Activated CD8-positive, alpha-beta memory T cell treated with anti-CD3 and anti-CD28 coated beads for 48 hours (primary cell): ENCODE measurements at regions not wholly inside any gene's neighbourhood (a gene's known extent, or its start where the extent isn't known, plus 50 kb on each side); places are given as distances from the start of the nearest gene placed in this dataset.

ENCODE experiments used
- DNase-seq, 3 experiments: peaks; one replicate each; pipeline ENCODE4 v3.0.0-alpha.2; 2020; ENCODE audit warnings: low read depth in 2 of 3, low spot score in 2 of 3

DNA sequence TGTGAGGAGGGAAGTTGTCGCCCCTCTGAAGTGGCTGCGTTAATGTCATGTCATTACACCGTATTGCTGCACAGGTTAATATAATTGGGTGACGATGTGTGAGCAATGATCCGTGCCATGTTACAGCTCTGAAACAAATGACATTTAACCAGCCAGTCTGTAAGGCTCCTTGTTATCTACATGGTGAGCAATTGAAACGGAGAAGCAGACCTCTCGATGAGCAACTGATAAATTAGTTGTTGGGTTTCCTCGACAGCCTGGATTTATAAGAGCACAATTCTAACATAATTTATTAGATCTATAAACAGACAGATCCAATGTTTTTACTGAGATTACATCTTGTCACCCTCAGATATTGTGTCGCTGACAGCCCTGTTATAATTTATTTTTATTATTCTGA lies 49.9 kb upstream of the MAFB start:
- DNase-seq: no peak

DNA sequence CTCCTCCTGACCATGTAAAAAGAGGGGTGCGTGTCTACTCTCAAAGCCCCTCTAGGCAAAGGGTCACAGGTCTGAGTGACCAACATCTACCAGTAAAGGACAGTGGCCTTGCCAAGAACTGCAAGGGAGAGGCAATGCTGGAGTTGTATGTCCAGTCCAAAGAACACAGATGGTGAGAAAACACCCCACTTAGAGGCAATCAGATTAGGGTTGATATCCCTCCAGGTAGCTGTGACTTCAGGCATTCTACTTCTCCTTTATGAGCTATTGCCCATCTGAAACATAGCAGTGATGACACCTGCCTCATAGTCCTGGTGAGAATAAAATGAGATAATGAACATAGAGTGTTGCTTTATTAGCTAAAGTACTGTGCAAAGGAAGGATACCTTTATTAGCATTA lies 50.8 kb upstream of the MAFB start:
- DNase-seq: no peak

DNA sequence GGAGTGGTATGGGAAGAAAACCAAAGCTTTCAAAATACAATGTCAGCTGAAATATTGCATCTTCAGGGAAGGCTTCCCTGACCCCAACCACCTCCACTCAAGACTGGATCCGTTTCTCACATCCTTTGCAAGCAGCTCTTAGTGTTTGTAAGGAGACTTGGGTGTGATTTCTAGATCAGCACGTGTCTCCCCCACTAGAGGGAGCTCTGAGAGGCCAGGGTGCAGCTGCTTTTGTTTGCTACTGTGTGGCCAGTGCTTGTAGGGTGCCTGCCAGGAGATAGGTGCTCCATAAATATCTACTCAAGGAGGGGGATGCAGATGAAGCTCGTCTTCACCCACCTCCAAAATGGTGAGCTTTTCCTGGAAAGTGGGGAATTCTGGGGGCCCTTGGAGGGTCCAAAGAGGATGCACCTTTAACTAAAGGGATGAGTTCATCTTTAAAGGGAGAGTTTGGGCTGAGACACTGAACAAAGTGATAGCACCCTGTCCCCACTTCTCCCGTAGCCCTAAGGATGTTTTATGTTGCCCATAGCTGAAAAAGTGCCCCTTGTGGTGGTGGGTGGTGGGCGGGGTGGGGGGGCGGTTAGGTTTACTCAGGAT lies 52.6 kb upstream of the MAFB start:
- DNase-seq: peak in 1 of 3 experiments; percentile 4

DNA sequence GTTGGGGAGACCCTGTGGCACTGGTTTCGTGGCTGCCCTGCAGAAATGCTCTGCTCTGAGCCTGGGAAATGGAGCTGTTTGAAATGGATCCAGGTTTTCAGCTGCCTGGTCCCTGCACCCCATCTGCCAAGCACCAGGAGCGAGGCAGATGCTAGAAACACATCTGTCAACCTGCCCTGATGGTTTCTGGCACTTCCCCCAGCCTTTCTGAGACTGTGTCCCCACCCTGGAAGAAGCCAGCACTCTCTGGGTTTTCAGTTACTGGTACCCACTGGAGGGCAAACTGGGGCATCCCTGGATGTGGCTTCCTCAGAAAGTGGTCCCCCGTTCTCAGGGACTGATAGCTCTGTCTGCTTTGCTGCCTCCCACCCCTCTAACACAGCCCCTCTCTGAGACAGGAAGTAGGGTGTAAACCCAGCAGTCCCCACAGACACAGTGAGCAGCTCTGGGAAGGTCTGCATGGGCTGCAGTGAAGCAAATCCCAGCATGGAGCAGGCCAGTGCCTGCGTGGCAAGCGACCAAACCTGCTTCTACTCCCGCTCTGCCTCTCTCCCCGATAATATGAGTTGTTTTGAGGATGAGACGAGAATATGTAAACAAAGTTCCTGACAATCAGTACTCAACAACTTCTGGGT lies 54.2 kb upstream of the MAFB start:
- DNase-seq: no peak

DNA sequence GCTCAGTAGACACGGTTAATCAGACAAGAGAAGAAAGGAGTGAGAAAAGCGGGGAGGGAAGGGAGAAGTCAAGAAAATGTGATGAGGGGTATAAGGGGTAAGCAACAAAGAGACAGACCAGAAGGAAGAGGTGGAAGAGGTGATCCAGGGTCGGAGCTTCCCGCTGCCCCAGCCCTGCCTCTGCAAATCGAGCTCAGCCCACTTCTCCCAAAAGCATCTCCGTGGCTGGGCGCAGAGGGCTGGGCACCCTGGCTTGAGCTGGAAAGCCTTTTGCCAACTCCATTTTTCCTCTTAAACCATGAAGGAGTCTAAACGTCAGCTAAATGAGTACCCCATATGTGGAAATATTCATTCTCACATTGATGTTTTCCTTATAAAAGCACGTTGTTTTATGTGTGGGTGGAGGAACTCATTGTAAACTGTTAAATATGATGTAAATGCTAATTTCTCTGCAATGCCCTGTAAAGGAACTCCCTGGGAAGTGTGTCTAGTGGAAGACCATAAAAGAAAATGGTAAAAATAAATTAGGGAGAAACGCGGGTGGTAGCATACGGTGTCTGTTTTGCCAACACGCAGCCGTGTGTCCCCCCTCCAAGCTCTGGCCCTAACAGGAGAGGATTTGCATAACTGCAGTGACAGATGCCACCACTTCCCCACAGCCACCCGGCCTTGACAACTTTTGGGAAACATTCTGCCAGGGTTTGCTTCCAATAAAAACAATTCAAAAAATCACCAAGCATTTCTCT lies 55.2 kb upstream of the MAFB start:
- no peak for DNase-seq

DNA sequence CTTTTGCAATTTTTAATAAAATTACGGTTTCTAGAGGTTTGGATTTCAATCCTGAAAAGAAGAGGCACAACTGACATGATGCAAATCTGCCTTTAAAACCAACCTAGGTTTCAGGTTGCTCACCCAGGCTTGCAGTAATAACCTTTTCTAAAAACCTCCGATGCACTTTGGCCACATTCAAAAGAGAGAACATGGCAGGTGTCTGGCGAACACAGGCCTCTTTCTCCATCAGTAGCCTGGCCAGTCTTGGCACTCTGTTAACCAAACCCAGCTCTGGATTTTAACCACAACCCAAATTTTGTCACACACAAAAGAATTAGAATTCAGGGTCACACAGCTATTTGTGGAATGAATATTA lies 55.8 kb upstream of the MAFB start:
- no peak for DNase-seq

DNA sequence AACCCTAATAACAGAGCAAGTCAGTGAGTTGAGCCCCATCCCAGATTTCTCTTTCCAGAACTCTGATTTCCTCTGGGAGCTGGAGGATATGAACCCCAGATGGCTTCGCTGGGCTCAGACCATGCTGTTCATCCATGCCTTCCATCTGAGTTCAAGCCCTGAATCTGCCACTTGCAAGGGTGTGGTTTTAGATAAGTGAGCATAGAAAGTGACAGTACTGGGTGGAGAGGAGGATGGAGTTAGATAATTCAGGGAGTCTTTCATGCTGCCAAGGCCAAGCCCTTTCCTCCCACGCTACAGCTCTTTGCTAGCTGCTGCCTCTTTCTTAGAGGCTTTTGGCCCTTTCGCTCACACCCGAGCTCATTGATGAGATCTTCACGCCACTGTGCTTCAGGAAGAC lies 57.2 kb upstream of the MAFB start:
- no peak for DNase-seq

DNA sequence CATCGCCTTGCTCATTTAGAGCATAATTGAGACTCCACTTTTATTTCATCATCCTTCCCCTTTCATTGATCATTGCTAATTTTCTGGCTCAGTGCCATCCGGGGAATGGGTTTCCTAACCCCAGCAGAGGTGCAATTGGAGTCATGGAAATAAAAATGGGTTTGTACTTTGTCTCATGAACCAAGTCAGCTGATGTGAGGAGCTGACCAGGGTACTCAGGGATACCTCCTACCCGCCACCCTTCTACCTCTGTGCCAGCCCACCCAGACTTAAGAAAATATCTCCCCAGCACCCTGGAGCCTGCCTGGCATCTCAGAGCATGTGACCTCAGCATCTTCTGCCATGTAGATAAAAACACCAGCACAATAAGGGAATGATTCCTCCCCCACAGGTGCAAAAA lies 59.1 kb upstream of the MAFB start:
- no peak for DNase-seq

DNA sequence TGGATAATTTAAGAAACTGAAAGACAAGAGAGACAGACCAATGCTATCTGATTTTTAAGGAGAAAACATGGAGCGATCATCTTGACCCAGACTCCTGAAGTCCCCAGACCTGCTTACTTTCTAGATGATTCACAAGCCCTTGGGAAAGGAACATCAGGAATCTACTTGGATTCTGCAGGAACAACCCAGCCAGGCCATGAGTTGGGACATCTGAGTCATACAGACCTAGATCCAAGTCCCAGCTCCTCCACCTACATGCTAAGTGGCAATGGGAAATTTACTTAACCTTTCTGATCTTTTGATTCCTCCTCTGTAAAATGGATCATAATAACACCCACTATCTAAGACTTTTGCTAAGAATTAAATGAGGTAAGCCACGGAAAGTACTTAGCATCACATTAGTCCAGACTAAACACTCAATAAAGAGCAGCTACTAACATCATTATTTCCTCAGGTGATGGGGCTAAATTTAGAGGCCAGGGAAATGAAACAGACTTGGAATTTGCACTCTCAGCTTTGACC lies 61.0 kb upstream of the MAFB start:
- no peak for DNase-seq

DNA sequence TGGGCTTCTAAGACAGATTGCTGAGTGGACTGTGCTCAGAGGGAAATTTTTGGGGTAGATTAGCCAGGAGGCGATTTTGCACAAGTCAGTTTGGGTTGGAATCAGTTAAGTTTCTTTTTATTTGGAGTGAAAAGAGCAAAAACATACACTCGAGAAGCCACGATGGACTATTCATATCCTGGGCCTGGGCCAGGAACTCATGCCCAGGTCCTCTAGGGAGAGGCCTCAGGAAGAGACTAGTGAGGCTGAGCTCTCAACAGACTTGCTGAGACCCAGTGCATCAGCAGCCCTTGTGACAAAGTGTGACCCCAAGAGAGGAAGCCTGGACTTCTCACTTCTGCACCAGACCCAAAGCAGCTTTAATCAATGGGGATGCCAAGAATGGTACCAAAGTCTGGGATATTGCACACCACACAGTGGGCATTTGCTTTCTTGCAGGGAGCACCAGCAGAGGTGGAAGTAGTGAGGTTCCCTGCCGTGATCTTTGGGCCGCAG lies 61.6 kb upstream of the MAFB start:
- no peak for DNase-seq

DNA sequence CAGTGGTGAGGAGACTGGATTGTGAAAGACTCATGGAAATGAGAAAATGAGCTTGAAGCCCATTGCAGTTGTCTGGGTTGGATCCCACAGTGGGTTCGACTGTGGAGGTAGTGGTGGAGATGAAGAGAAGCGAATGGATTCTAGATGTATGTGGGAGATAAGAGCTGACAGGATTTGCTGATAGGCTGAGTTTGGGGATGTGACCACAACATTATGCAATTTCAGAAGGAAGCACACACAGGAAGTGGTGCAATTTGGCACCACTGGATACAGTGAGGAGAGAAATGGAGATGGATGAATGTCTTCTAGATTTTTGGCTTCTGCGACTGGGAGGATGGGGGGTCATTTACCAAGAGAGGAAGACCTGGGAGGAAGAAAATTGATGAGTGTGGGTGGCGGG lies 64.4 kb upstream of the MAFB start:
- no peak for DNase-seq

DNA sequence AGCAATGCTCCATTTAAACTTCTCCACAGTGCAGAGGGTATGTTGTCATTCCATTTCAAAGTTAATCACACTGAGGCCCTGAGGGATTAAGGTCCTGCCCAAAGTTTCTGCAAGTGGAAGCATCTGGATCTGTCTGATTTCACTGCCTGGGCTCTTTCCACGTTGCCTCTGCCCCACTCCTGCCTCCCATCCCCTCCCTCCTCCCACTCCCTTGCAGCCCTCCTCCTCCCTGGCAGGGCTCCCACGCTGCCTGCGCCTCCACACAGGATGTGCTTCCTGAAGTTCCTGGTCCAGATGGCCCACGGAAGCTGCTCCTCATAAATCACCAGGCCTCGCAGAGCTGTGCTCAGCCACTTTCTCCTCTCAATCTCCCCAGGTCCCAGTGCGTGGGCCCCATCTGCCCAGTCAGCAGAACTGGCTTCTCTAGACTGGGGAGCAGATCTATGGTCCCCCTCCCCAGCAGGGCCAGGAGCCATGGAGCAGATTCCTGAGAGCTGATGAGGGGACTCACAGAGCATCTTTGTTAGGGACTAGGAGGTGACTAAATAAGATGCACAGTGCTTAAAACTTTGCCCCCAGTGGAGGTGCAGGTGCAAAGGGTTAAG lies 65.4 kb upstream of the MAFB start:
- DNase-seq: no peak

DNA sequence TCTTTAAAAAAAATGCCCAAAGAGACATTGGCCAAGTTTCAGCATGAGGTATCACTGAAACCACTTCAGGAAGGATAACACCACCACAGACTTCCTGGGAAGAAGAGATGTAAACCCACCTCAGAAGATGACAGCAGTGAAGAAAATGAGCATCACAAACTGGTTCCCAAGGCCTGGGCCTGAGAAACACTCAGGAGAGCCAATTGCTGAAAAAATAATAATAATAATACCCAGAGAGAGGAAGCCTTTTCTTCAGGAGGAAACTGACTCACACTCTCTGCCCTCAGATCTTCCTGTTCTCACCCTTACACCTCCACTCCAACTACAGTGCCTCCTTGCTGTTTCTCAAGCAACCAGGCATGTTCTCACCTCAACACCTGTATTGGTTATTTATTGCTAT lies 68.1 kb upstream of the MAFB start:
- DNase-seq: no peak

DNA sequence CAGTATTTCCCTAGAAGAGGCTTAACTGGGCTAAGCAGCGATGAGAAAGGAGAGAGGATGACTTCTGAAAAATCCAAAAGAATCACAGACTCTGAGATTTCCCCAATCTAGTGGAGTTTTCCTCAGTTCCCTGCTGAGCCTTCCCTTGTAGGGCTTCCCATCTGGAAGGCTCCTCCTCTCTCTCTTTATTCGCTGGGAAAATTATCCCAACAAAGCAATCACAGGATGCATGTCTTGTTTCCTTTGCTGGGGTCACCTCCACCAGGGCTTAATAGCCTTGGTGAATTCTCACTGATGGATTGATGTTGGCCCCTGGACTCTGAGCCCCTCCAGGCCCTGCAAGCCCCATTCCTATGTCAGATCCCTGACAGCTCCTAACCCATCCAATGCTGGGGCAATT lies 69.8 kb upstream of the MAFB start:
- DNase-seq: no peak

DNA sequence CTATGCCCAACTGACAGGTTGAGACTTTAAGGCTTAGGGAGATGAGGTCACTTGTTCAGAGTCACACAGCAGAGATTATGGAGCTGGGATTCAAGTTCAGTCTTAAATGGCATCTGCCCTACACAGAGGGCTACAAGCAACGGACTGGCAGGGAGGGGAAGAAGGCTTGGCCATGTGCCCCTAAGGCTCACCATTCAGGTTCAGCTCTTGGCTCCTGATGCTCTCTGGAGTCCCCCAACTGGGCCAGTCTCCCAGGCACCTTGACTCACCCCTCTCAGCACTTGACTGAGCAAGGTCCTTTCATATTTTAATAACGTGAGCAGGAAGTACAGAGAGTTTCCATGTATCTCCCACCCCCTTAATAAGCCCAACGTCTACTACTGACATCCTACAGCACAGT lies 71.4 kb upstream of the MAFB start:
- DNase-seq: no peak

DNA sequence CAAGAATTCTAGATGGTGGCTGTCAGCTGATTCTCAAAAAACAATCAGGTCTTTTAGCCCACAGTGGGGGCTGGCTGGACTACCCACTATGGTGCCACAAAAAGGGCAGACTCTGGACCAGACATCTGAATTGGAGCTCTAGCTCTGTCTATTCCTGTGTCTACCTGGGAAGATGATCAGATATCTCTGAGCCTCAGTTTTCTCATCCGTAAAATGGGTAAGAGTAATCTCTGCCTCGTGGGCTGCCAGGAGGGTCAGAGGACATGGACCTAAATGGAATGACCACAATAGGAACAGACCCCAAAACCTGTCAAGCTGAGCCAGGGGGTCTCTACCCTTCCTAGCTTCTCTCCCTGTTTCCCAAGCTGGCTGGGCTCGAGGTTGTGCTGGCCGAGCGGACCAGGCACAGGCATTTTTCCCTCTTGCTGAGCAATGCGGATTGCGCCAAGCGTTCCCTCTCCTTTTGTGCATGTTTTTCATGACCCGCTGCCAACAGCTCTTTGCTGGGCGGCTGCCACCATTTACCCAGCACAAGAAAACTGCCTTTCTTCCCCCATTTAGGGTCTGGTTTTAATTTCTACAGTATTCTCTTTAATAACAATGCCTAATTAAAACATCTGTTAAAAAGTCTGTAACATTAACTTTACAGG lies 74.7 kb upstream of the MAFB start:
- DNase-seq: no peak

DNA sequence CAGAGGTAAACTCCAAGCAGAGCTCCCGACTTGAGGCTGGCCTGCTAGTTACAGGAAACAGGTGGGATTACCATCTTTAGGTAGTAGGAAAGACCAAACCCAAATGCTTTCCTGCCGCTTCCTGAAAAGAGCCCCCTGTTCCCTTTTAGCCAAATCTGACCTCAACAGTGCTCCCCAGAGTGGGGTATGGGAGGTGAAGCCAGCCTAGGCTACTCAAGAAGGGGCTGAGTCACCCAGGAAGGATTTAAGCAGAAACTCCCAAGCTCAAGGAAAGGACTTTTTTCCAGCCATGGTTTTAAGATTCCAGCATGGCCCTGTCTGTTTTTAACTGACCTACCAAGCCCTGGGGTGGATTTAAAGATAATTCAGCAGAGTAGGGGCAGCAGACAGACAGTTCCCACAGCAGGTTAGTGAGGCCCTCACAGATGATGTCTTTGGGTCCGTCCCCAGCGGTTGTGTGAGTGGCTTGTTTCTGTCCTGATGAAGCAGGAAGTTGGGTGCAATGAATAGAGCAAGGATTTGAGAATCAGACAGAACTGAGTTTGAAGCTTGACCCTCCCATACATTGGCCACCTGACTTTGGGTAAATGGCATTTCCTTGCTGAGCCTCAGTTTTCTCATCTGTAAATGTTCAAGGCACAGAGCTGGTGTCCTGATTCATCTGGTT lies 76.9 kb upstream of the MAFB start:
- no peak for DNase-seq

DNA sequence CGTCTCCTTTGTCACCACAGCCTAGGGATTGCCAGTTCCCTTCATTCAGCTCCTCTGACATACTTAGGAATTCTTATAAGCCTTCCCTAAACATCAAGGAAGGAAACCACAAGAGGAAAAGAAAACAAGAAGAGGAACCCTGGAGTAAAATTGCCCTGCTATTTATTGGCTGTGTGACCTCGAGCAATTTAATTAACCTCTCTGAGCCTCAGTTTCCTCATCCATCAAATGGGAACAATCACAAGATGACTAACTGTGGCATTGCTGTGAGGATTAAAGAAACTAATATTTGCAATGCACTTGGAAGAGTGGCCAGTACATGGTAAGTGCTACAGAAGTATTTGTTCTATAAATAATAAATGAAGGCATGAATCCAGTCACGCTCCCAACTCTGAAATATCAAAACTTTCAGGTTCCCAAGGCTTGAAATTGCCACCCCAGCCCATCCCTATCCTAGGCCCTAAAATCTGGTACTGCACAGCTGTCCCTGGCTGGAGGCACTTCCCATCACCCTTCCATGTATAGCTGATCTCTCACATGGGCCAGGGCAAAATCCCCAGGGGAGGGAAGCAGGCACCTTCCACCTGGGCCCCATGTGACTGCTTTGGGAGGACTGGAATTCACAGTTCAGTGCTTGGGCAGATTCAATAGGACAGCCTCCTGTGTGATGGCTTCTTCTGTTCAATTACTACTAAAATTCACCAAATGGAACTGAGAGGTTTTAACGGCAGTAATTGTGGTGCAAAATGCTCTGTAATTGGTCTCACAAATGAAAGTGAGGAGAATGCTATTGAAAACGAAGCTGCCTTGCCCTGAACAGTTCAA lies 78.0 kb upstream of the MAFB start:
- DNase-seq: no peak

DNA sequence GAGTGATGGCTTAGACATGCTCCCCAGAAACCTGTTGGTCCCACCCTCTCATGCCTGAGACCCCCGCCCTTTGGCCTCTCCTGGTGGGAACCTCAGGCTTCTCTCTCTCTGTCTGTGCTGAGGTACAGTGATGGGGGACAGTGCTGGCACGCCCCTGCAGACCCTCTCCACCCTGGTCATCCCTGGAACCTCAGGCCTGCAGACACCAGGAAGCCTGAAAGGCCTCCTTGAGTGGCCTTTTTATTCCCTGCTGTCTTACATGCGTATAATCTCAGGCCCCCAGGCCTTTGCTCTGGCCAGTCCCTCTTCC lies 78.5 kb upstream of the MAFB start:
- DNase-seq: no peak

DNA sequence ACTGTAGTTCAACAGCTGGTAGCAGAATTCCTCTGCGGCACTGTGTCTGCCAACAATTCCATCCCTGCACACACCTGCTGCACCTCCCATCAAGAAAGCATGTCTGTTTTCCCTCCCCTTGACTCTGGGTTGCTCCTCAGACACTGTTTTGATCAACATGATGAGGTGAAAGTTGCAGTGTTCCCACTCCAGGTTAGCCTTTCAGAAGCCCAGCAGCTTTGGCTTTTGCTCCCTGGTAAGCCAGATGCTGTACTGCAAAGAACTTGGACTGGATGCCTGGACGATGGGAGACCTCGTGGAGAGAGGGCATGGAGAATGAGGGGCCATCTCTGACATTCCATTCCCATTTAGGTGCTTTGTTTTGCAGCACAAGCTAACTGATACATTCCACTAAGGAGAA lies 79.1 kb upstream of the MAFB start:
- DNase-seq: no peak
